H1 (cell line): ENCODE measurements at regions not wholly inside any gene's neighbourhood (a gene's known extent, or its start where the extent isn't known, plus 50 kb on each side); places are given as distances from the start of the nearest gene placed in this dataset.

ENCODE experiments used
- CTCF ChIA-PET: fragments of 300-600 bp; sonication (Branson Sonifier 250); formaldehyde crosslinking; loops from one replicate; lab custom pipeline; 2021; ENCODE audit not compliant: partially characterized antibody; lab: Charles Lee
- POLR2A ChIA-PET: fragments of 300-600 bp; sonication (Branson Sonifier 250); formaldehyde crosslinking; loops from one replicate; lab custom pipeline; 2021; ENCODE audit warnings: inconsistent platforms; ENCODE audit not compliant: partially characterized antibody; lab: Charles Lee
- DNase-seq, 2 experiments: peaks; one replicate each; pipeline versions ENCODE4 v3.0.0 to v3.0.0-alpha.2; 2010 to 2022; ENCODE audit warnings: low spot score in 2 of 2, low read depth in 1 of 2, mixed read lengths in 1 of 2
- FAIRE-seq: peaks from 2 replicates; lab custom pipeline; 2011; peaks lifted over from hg19 to GRCh38; lab: Jason Lieb, UNC
- H2AFZ ChIP-seq: 2 replicates; pipeline ENCODE4 v1.8.1; 2012; ENCODE audit warnings: low read length, inconsistent platforms
- H2AK5ac ChIP-seq: 2 replicates; pipeline ENCODE4 v1.6.1; 2013; ENCODE audit warnings: low read depth, low read length
- H2BK120ac ChIP-seq: replicated peaks from 2 replicates; pipeline ENCODE3; 2013; ENCODE audit warnings: low read depth, low read length, inconsistent platforms
- H2BK12ac ChIP-seq: 2 replicates; pipeline ENCODE4 v1.6.1; 2013; ENCODE audit warnings: low read depth, low read length
- H2BK15ac ChIP-seq: 2 replicates; pipeline ENCODE4 v1.6.1; 2013; ENCODE audit warnings: low read length
- H2BK20ac ChIP-seq: 2 replicates; pipeline ENCODE4 v1.6.1; 2013; ENCODE audit warnings: low read length
- H2BK5ac ChIP-seq: 2 replicates; pipeline ENCODE4 v1.6.1; 2013; ENCODE audit warnings: low read depth, low read length
- H3K14ac ChIP-seq: 2 replicates; pipeline ENCODE4 v1.6.1; 2013; ENCODE audit warnings: inconsistent platforms; ENCODE audit not compliant: insufficient read length
- H3K18ac ChIP-seq: 2 replicates; pipeline ENCODE4 v1.6.1; 2013; ENCODE audit warnings: low read length; ENCODE audit errors: extremely low read depth
- H3K23ac ChIP-seq: 2 replicates; pipeline ENCODE4 v1.6.1; 2013; ENCODE audit warnings: inconsistent platforms; ENCODE audit not compliant: insufficient read length
- H3K23me2 ChIP-seq: 2 replicates; pipeline ENCODE4 v1.6.1; 2013; ENCODE audit warnings: low read depth, low read length
- H3K27ac ChIP-seq: 2 replicates; pipeline ENCODE4 v1.6.1; 2011; ENCODE audit warnings: low read depth, low read length, inconsistent platforms
- H3K27me3 ChIP-seq, 4 experiments: replicated peaks in 1 of 4; 1 replicate in 1 of 4; 2 replicates in 3 of 4; pipeline versions ENCODE4 v1.6.1 to v1.8.1; 2011 to 2013; ENCODE audit warnings: low read length in 3 of 4, mild to moderate bottlenecking in 3 of 4, inconsistent platforms in 2 of 4, mixed read lengths in 2 of 4, moderate library complexity in 1 of 4; ENCODE audit not compliant: control insufficient read depth in 3 of 4, insufficient read depth in 3 of 4; ENCODE audit errors: extremely low read depth in 1 of 4
- H3K36me3 ChIP-seq, 4 experiments: 2 replicates each; pipeline versions ENCODE4 v1.6.1 to v1.8.1; 2011 to 2013; ENCODE audit warnings: mild to moderate bottlenecking in 4 of 4, low read length in 3 of 4, moderate library complexity in 2 of 4, control low read depth in 1 of 4, inconsistent platforms in 1 of 4; ENCODE audit not compliant: insufficient read depth in 4 of 4, control insufficient read depth in 2 of 4
- H3K4ac ChIP-seq: replicated peaks from 2 replicates; pipeline ENCODE3; 2013; ENCODE audit warnings: low read length, low read depth, mixed read lengths, inconsistent platforms; ENCODE audit not compliant: insufficient read length
- H3K4me1 ChIP-seq, 4 experiments: replicated peaks in 1 of 4; 1 replicate in 1 of 4; 2 replicates in 3 of 4; pipeline versions ENCODE4 v1.6.1 to v1.8.1; 2011 to 2013; ENCODE audit warnings: low read length in 3 of 4, inconsistent platforms in 2 of 4, mixed read lengths in 1 of 4; ENCODE audit not compliant: insufficient read depth in 4 of 4, control insufficient read depth in 3 of 4
- H3K4me2 ChIP-seq, 2 experiments: 2 replicates each; pipeline versions ENCODE4 v1.6.1 to v1.8.1; 2011 to 2013; ENCODE audit warnings: low read depth in 2 of 2, low read length in 2 of 2, control low read depth in 1 of 2, inconsistent platforms in 1 of 2, mild to moderate bottlenecking in 1 of 2; ENCODE audit not compliant: insufficient read depth in 1 of 2
- H3K4me3 ChIP-seq, 4 experiments: fragments of 200-600, 300-600 bp in 1 of 4; sonication (generic), shearing (Covaris generic), sonication (Bioruptor Twin) in 1 of 4; 2 replicates each; pipeline versions ENCODE4 v1.5.1 to v1.8.1; 2011 to 2016; ENCODE audit warnings: low read length in 4 of 4, low read depth in 3 of 4, control low read depth in 2 of 4, inconsistent platforms in 2 of 4, mild to moderate bottlenecking in 2 of 4, mixed read lengths in 1 of 4, moderate library complexity in 1 of 4; ENCODE audit not compliant: insufficient read depth in 2 of 4; ENCODE audit errors: extremely low read depth in 1 of 4
- H3K56ac ChIP-seq: replicated peaks from 2 replicates; pipeline ENCODE3; 2013; ENCODE audit warnings: low read depth, mild to moderate bottlenecking, mixed read lengths, low read length, inconsistent platforms; ENCODE audit not compliant: insufficient read length
- H3K79me1 ChIP-seq: 2 replicates; pipeline ENCODE4 v1.6.1; 2013; ENCODE audit warnings: low read depth, low read length, control low read depth
- H3K79me2 ChIP-seq, 2 experiments: 2 replicates each; pipeline versions ENCODE4 v1.6.1 to v1.8.1; 2012 to 2013; ENCODE audit warnings: low read length in 2 of 2, mild to moderate bottlenecking in 2 of 2, inconsistent platforms in 1 of 2; ENCODE audit not compliant: insufficient read depth in 2 of 2, control insufficient read depth in 1 of 2
- H3K9ac ChIP-seq, 4 experiments: replicated peaks in 1 of 4; 1 replicate in 1 of 4; 2 replicates in 3 of 4; pipeline versions ENCODE4 v1.6.1 to v1.8.1; 2011 to 2013; ENCODE audit warnings: low read depth in 3 of 4, low read length in 3 of 4, control low read depth in 2 of 4, mild to moderate bottlenecking in 2 of 4, moderate library complexity in 2 of 4, inconsistent platforms in 1 of 4; ENCODE audit errors: extremely low read depth in 1 of 4
- H3K9me3 ChIP-seq, 2 experiments: 2 replicates each; pipeline versions ENCODE4 v1.6.1 to v1.8.1; 2012 to 2013; ENCODE audit warnings: mild to moderate bottlenecking in 2 of 2, moderate library complexity in 2 of 2, control low read depth in 1 of 2, inconsistent platforms in 1 of 2, low read depth in 1 of 2, low read length in 1 of 2, mixed read lengths in 1 of 2; ENCODE audit not compliant: insufficient read depth in 2 of 2
- H4K20me1 ChIP-seq, 2 experiments: replicated peaks in 1 of 2; 2 replicates each; pipeline versions ENCODE3 to v1.8.1; 2011 to 2013; ENCODE audit warnings: inconsistent platforms in 2 of 2, low read length in 2 of 2, mild to moderate bottlenecking in 1 of 2; ENCODE audit not compliant: insufficient read depth in 2 of 2, control insufficient read depth in 1 of 2
- H4K5ac ChIP-seq: 2 replicates; pipeline ENCODE4 v1.6.1; 2013; ENCODE audit warnings: low read length, low read depth, mixed read lengths, inconsistent platforms; ENCODE audit not compliant: insufficient read length
- H4K8ac ChIP-seq: 2 replicates; pipeline ENCODE4 v1.8.0; 2013; ENCODE audit warnings: mild to moderate bottlenecking, moderate library complexity, low read length, inconsistent platforms; ENCODE audit not compliant: insufficient read depth; ENCODE audit errors: extremely low read depth
- H4K91ac ChIP-seq: replicated peaks from 2 replicates; pipeline ENCODE3; 2013; ENCODE audit warnings: low read length, mixed read lengths, inconsistent platforms; ENCODE audit not compliant: insufficient read length
- ASH2L ChIP-seq: fragments of 200-600, 300-600 bp; sonication (generic); IDR thresholded peaks from one replicate; pipeline ENCODE4 v1.7.1; 2017; ENCODE audit warnings: low read length
- ATF3 ChIP-seq: IDR thresholded peaks from 2 replicates; pipeline ENCODE4 v1.6.1; 2011; ENCODE audit warnings: low read depth, mild to moderate bottlenecking, low read length; ENCODE audit not compliant: insufficient read depth
- CBX5 ChIP-seq: fragments of 300-800, 300-1000 bp; sonication (generic); IDR thresholded peaks from 2 replicates; pipeline ENCODE4 v1.7.1; 2016; ENCODE audit warnings: antibody characterized with exemption, low read length, low read depth
- CHD2 ChIP-seq: IDR thresholded peaks from 2 replicates; pipeline ENCODE4 v1.6.1; 2012; ENCODE audit warnings: low read length, improper control_type of control experiment
- EP300 ChIP-seq, 2 experiments: IDR thresholded peaks; 1 replicate in 1 of 2; 2 replicates in 1 of 2; pipeline ENCODE4 v1.6.1; 2011 to 2012; ENCODE audit warnings: low read depth in 2 of 2, low read length in 2 of 2, mild to moderate bottlenecking in 2 of 2, borderline replicate concordance in 1 of 2, inconsistent platforms in 1 of 2, moderate library complexity in 1 of 2
- MAX ChIP-seq: IDR thresholded peaks from 2 replicates; pipeline ENCODE4 v1.6.1; 2012; ENCODE audit warnings: inconsistent platforms
- NRF1 ChIP-seq: IDR thresholded peaks from 2 replicates; pipeline ENCODE4 v1.6.1; 2011; ENCODE audit warnings: mild to moderate bottlenecking, low read depth, low read length, improper control_type of control experiment
- POU5F1 ChIP-seq: IDR thresholded peaks from 2 replicates; pipeline ENCODE4 v1.6.1; 2011; ENCODE audit warnings: low read depth, mild to moderate bottlenecking, low read length, moderate library complexity
- RXRA ChIP-seq: IDR thresholded peaks from 2 replicates; pipeline ENCODE4 v1.6.1; 2011; ENCODE audit warnings: low read depth, mild to moderate bottlenecking, low read length, moderate library complexity; ENCODE audit not compliant: insufficient read depth
- SP4 ChIP-seq: IDR thresholded peaks from 2 replicates; pipeline ENCODE4 v1.6.1; 2012; ENCODE audit warnings: low read length, inconsistent platforms
- TAF1 ChIP-seq: IDR thresholded peaks from 2 replicates; pipeline ENCODE4 v1.6.1; 2011; ENCODE audit warnings: mild to moderate bottlenecking, low read depth, low read length
- TCF12 ChIP-seq: IDR thresholded peaks from 2 replicates; pipeline ENCODE4 v1.6.1; 2011; ENCODE audit warnings: low read depth, mild to moderate bottlenecking, low read length
- ZNF274 ChIP-seq: IDR thresholded peaks from 2 replicates; pipeline ENCODE4 v1.7.0; 2012; ENCODE audit warnings: low read length, borderline replicate concordance; ENCODE audit errors: extremely low read depth
- WGBS, 2 experiments: shearing (Covaris generic) in 1 of 2; methylation state at CpG; one replicate each; pipeline versions ENCODE4 v1.1.6 to v1.1.7; 2013 to 2015; ENCODE audit warnings: low lambda C conversion rate in 2 of 2, mixed read lengths in 2 of 2, inconsistent platforms in 1 of 2, low coverage in 1 of 2, missing lambda C conversion rate in 1 of 2; ENCODE audit not compliant: insufficient replicate concordance in 2 of 2, insufficient coverage in 1 of 2, insufficient read length in 1 of 2; ENCODE audit errors: extremely low coverage in 1 of 2, missing lambda C conversion rate in 1 of 2; 5-methylcytosine and 5-hydroxymethylcytosine counted together

GRCh38 chr9:1743121-1743960, 271.8 kb upstream of the SMARCA2 start:
- Histone ChIP-seq H2BK12ac (no peak overlapping the region), H2BK20ac (no peak overlapping the region), H3K4ac (no peak overlapping the region), H2BK15ac (no peak overlapping the region), H3K18ac (no peak overlapping the region), H3K9ac (no peak overlapping the region), H3K9me3 (no peaks in the 10 kb centered on the region), H3K23me2 (no peaks in the 10 kb centered on the region), H2AFZ (no peak overlapping the region), H3K4me3 (no peak overlapping the region), H3K36me3 (no peaks in the 10 kb centered on the region), H4K8ac (no peak overlapping the region), H2BK5ac (no peak overlapping the region), H3K23ac (no peak overlapping the region), H3K4me2 (no peak overlapping the region), H2BK120ac (no peak overlapping the region), H2AK5ac (no peak overlapping the region), H3K27me3 (no peaks in the 10 kb centered on the region), H3K79me2 (no peaks in the 10 kb centered on the region), H3K14ac (no peak overlapping the region), H3K56ac (no peak overlapping the region), H4K5ac (no peak overlapping the region), H4K91ac (no peak overlapping the region), H3K79me1 (no peaks in the 10 kb centered on the region), H4K20me1 (no peaks in the 10 kb centered on the region), H3K27ac (no peak overlapping the region), H3K4me1 (no peaks in the 10 kb centered on the region)
- FAIRE-seq (no peak), DNase-seq (no peak)
- no peak for TF ChIP-seq EP300 (IDR thresholded peaks at IDR 0.05; ENCODE audit: borderline replicate concordance in 1 of 2, low read depth in 2 of 2, low read length in 2 of 2)
- TF ChIP-seq ATF3: no peak
- no peak for TF ChIP-seq NRF1
- TF ChIP-seq TAF1: no peak
- no peak for TF ChIP-seq ZNF274
- no peak for TF ChIP-seq RXRA
- TF ChIP-seq SP4: no peak
- TF ChIP-seq TCF12: no peak
- no peak for TF ChIP-seq MAX
- no peak for TF ChIP-seq POU5F1
- no peak for TF ChIP-seq ASH2L
- no peak for TF ChIP-seq CBX5
- TF ChIP-seq CHD2: no peak
- POLR2A ChIA-PET: no interaction called here
- WGBS, 2 experiments: 87% methylated on average over 7 of the region's 7 CpGs; no CpG with 5 or more reads in 1 of the 2 experiments
- CTCF ChIA-PET: interaction anchor here (1.2 to 3.6 kb wide), 3 partner anchors 11 to 94 kb away, joined by 3 to 22 read pairs (median 3); no protein-coding TSS in a partner anchor
